NCI-H1436 (cell line): ENCODE measurements at regions not wholly inside any gene's neighbourhood (a gene's known extent, or its start where the extent isn't known, plus 50 kb on each side); places are given as distances from the start of the nearest gene placed in this dataset.

Experiments
- DNase-seq: peaks from one replicate; lab custom pipeline; 2025; lab: John Stamatoyannopoulos, UW

DNA sequence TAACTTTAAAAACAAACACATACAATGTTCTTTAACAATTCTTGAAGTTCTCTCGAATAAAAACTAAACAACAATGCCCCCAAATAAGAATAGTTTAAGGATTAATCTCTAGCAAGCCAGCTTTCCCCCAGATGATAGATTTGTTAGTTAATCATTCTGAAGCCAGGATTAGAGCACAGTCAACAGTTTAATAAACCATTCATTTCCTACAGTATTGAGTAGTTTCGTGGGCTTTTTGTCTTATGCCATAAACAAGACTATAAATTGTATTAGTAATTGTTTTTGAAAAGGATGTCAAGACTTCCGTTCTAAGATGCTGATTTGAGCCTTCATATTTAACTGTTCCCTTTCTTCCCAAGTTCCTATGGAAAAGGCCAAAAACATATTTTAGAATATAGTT lies 136.6 kb downstream of the PIK3R1 start:
- no peak for DNase-seq

GRCh38 chr5:68353605-68354004 lies 138.0 kb downstream of the PIK3R1 start:
- DNase-seq, result no peak

DNA sequence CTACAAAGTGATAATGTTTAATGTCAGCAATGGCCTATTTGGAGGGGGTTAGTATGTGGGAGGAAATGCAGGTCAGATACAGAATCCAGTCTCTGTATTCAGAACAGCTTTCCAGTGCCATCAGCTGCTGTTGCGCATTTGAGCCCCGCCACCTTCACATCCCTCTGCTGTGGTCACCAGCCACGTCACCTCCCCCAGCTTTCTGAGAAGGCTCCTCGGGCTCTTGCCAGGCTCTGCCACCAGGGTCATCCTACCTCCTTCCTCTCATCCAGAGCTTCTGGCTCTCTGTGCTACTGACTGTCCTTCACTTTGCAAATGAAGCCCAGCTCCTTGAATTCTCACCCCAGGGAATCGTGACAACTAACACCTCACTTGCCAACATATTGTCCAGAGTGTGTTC lies 138.8 kb downstream of the PIK3R1 start:
- no peak for DNase-seq

DNA sequence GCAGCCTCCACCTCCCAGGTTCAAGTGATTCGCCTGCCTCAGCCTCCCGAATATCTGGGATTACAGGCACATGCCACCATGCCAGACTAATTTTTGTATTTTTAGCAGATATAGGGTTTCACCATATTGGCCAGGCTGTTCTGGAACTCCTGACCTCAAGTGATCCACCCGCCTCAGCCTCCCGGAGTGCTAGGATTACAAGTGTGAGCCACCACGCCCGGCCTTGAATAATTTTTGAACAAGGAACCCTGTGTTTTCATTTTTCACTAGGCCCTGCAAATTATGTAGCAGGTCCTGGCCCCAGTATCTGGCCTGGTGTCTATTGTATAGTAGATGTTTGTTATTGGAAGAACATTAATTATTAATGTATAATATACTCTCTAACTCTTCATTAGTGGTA lies 140.7 kb downstream of the PIK3R1 start:
- DNase-seq, result no peak

DNA sequence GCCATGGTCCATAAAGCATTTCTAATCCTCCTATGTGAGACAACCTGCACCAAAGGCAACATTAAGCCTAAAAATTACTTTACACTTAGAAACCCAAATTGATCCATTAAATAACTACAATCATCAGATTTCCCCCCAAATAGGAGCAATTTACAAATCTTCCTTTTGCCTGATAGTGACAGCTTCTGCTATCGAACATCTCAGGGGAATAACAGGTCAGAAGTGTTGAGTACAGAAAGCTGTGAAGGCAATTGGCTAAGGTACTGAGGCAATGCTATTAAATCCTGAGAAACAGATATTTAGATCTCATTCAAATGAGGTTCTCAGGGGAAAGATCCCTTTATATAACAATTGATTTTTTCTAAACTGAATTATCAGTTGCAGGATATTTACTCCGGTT lies 141.1 kb downstream of the PIK3R1 start:
- DNase-seq, result no peak

- DNase-seq, result no peak
Measured at GRCh38 chr5:68359699-68360098, 144.1 kb downstream of the PIK3R1 start.

GRCh38 chr5:68362331-68362730 lies 146.8 kb downstream of the PIK3R1 start:
- no peak for DNase-seq

DNA sequence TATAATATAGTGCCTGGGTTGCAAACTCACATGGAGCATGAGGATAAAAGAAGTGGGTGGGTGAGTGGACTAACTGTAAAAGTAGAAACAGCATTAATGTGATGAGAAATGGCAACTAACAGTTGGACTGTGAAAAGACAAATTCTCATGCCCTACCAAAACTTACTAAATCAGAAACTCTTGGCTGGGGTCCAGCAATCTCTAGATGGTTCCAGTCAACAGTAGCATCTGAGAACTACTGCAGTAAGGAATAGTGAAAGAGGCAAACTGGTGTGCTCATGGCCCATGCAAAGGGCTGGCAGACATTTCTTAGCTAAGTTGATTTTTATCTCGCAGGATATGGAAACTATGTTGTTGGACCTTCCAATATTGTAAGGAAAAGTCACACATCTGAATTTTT lies 150.3 kb downstream of the PIK3R1 start:
- no peak for DNase-seq

GRCh38 chr5:68367287-68367686 lies 151.7 kb downstream of the PIK3R1 start:
- no peak for DNase-seq

- no peak for DNase-seq
Measured at GRCh38 chr5:68367717-68368116, 152.2 kb downstream of the PIK3R1 start.

- DNase-seq, result no peak
Measured at GRCh38 chr5:68368311-68369022, 152.9 kb downstream of the PIK3R1 start.

DNA sequence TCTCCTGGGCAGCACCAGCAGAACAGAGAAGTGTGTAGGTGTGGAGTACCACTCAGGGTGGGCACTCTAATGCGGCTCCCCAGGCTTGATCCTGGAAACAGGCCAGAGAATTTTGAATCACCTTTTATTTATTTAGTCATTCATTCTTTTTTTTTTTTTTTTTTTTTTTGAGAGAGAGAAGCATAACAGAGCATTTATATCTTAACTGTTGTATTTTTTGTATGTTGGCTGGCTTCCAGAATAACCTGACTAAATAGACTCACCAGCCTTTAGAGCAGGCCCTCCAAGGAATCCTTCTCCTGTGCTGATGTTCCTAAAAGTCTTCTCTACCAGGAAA lies 153.4 kb downstream of the PIK3R1 start:
- no peak for DNase-seq

- DNase-seq, result no peak
Measured at GRCh38 chr5:68369457-68370125, 154.0 kb downstream of the PIK3R1 start.

DNA sequence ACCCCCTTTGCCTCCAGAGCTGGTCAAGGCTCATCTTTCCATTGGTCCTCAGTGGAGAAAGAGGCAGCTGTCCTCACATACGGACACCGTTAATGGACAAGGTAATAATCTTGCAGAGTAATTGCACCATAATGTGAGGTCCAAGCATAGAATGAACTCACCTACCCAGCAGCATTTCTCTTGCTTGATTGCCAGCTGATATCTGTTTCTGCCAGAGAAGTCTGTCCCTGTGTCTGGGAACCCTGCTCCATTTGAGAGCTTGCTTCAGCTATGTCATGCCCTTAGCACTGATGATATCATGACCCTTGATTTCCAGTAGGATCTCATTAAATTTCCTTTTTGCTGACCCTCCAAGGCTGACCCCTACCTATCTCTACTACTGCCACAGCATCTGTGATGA lies 154.6 kb downstream of the PIK3R1 start:
- no peak for DNase-seq

- no peak for DNase-seq
Measured at GRCh38 chr5:68371607-68372006, 156.1 kb downstream of the PIK3R1 start.

GRCh38 chr5:68372161-68372560 lies 156.6 kb downstream of the PIK3R1 start:
- no peak for DNase-seq

DNA sequence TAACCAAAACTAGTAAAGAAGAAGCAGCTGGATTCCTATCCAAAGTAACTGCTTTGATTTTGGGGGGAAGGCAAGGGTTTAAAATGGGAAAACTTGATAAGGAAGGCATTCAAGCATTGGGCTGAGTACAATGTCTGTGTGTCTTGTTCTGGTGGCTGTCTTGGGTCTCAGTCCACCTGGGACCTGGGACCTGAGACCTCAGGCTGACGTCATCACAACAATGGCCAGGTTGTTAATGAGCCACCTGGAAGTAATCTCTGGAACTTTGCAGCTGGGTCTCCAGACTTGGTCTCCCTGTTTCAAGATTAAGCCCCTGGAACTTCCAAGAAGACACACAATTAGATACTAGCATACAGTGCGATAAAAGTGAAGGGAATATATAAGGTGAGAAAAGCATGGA lies 157.5 kb downstream of the PIK3R1 start:
- no peak for DNase-seq

- DNase-seq, result no peak
Measured at GRCh38 chr5:68374796-68375518, 159.4 kb downstream of the PIK3R1 start.

GRCh38 chr5:68375540-68375939 lies 160.0 kb downstream of the PIK3R1 start:
- no peak for DNase-seq

- DNase-seq, result no peak
Measured at GRCh38 chr5:68376935-68377334, 161.4 kb downstream of the PIK3R1 start.

- no peak for DNase-seq
Measured at GRCh38 chr5:68377733-68378132, 162.2 kb downstream of the PIK3R1 start.

DNA sequence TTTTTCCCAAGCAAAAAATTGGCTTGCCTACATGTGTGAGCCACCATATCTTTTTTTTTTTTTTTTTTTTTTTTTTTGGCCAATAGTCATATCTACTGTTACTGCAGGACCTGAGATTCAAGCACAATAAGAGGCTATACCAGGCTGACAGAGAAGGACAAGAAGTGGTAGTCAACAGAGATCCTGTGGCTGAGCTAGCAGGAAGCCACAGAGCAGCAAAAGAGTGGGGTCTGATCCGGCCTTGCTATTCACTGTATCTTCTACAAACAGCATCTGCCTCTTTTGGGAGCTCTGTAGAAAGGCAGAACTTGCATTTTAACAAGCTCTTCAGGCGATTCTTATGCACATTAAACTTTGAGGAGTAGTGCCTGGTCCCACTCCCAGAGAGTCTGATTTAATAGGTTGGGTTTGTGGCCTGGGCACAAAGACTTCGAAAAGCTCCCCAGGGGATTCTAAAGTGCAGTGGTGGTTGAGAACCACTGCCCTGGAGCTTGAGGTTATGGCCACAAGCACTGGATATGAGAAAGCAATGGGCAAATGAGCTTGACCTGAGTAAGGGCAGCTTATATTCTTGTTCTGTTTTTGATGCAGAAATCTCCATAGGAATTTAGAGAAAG lies 162.8 kb downstream of the PIK3R1 start:
- no peak for DNase-seq
